OCI-LY1 (cell line): ENCODE measurements at regions not wholly inside any gene's neighbourhood (a gene's known extent, or its start where the extent isn't known, plus 50 kb on each side); places are given as distances from the start of the nearest gene placed in this dataset.

Experiments
- H2AFZ ChIP-seq: fragments of 200-600 bp; sonication (generic), shearing (Covaris generic); 2 replicates; pipeline ENCODE4 v1.6.0; 2014; ENCODE audit warnings: antibody characterized with exemption, mild to moderate bottlenecking, low read length
- H3F3A ChIP-seq: fragments of 200-600 bp; sonication (generic), shearing (Covaris generic); 2 replicates; pipeline ENCODE4 v1.6.0; 2014; ENCODE audit warnings: mild to moderate bottlenecking, antibody characterized with exemption, low read length, moderate library complexity; ENCODE audit not compliant: insufficient read depth
- H3K27ac ChIP-seq: fragments of 200-600 bp; sonication (generic); 2 replicates; pipeline ENCODE4 v1.5.1; 2014; ENCODE audit warnings: low read length, mixed run types, mild to moderate bottlenecking, low read depth; ENCODE audit not compliant: poor library complexity, severe bottlenecking
- H3K27me3 ChIP-seq: fragments of 200-600 bp; sonication (generic); 2 replicates; pipeline ENCODE4 v1.6.0; 2014; ENCODE audit warnings: antibody characterized with exemption, mild to moderate bottlenecking, low read length, moderate library complexity; ENCODE audit not compliant: insufficient read depth
- H3K36me3 ChIP-seq: fragments of 200-600 bp; sonication (generic); 2 replicates; pipeline ENCODE4 v1.6.1; 2014; ENCODE audit warnings: mild to moderate bottlenecking, antibody characterized with exemption, low read length, moderate library complexity, mixed read lengths; ENCODE audit not compliant: insufficient read depth
- H3K4me1 ChIP-seq: fragments of 200-600 bp; sonication (generic); 2 replicates; pipeline ENCODE4 v1.5.1; 2014; ENCODE audit warnings: mild to moderate bottlenecking, low read length, moderate library complexity; ENCODE audit not compliant: insufficient read depth, severe bottlenecking
- H3K4me2 ChIP-seq: fragments of 200-600 bp; sonication (generic), shearing (Covaris generic); 2 replicates; pipeline ENCODE4 v1.6.1; 2014; ENCODE audit warnings: low read length
- H3K4me3 ChIP-seq: fragments of 200-600 bp; sonication (generic); 2 replicates; pipeline ENCODE4 v1.5.1; 2014; ENCODE audit warnings: low read length, low read depth, mild to moderate bottlenecking, mixed read lengths; ENCODE audit not compliant: poor library complexity, severe bottlenecking
- H3K79me2 ChIP-seq: fragments of 200-600 bp; shearing (Covaris generic); 2 replicates; pipeline ENCODE4 v1.6.1; 2016; ENCODE audit warnings: mixed run types, low read length, mixed read lengths; ENCODE audit not compliant: insufficient read depth
- H3K9ac ChIP-seq: fragments of 200-600 bp; sonication (generic), shearing (Covaris generic); 2 replicates; pipeline ENCODE4 v1.6.1; 2014; ENCODE audit warnings: mild to moderate bottlenecking, low read length, mixed read lengths
- H3K9me2 ChIP-seq: fragments of 200-600 bp; sonication (generic), shearing (Covaris generic); 2 replicates; pipeline ENCODE4 v1.6.1; 2014; ENCODE audit warnings: low read depth, mild to moderate bottlenecking, low read length, mixed read lengths
- H3K9me3 ChIP-seq: fragments of 200-600 bp; shearing (Covaris generic); 2 replicates; pipeline ENCODE4 v1.6.1; 2014; ENCODE audit warnings: low read length, mixed read lengths
- H4K20me1 ChIP-seq: fragments of 200-600 bp; sonication (generic), shearing (Covaris generic); 2 replicates; pipeline ENCODE4 v1.6.0; 2016; ENCODE audit warnings: mild to moderate bottlenecking, low read length; ENCODE audit not compliant: insufficient read depth
- EZH2 ChIP-seq: fragments of 200-600 bp; sonication (generic), shearing (Covaris generic); IDR thresholded peaks from 2 replicates; pipeline ENCODE4 v1.8.0; 2017; ENCODE audit warnings: borderline replicate concordance, mixed run types, mild to moderate bottlenecking, antibody characterized with exemption, low read length, moderate library complexity, mixed read lengths
- TF ChIP-seq, protein P1 (sequence below): fragments of 200-600 bp; sonication (generic), shearing (Covaris generic); IDR thresholded peaks from 2 replicates; pipeline ENCODE4 v1.5.1; 2017; ENCODE audit warnings: mild to moderate bottlenecking, antibody characterized with exemption, low read length, moderate library complexity, mixed read lengths

DNA sequence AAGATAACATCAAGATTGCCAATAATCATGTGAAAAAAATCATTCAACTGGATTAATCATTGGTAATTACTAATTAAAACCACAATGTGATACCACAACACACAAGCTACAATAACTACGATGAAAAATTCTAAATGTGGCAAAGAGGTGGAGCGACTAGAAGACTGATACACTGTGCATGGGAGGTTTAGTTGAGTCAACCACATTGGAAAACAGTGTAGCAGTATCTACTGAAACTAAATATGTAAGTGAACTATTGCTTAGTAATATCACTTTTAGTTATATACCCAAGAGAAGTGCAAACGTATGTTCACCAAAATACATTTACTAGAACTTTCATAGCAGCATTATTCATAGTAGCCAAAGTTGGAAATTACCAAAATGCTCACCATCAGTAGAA lies 359.9 kb downstream of the ETS1 start:
- H3K4me3 ChIP-seq, result no peak overlapping the region
- H2AFZ ChIP-seq, result no peak overlapping the region
- H3K27ac ChIP-seq, result no peak overlapping the region
- no peaks in the 10 kb centered on the region for H3K9me2 ChIP-seq
- H3K9me3 ChIP-seq, result no peaks in the 10 kb centered on the region
- H3K4me1 ChIP-seq, result no peaks in the 10 kb centered on the region
- H4K20me1 ChIP-seq, result no peaks in the 10 kb centered on the region
- H3K36me3 ChIP-seq, result no peaks in the 10 kb centered on the region
- no peak overlapping the region for H3K9ac ChIP-seq
- H3F3A ChIP-seq, result no peaks in the 10 kb centered on the region
- H3K27me3 ChIP-seq, result no peaks in the 10 kb centered on the region
- TF ChIP-seq, protein P1, sequence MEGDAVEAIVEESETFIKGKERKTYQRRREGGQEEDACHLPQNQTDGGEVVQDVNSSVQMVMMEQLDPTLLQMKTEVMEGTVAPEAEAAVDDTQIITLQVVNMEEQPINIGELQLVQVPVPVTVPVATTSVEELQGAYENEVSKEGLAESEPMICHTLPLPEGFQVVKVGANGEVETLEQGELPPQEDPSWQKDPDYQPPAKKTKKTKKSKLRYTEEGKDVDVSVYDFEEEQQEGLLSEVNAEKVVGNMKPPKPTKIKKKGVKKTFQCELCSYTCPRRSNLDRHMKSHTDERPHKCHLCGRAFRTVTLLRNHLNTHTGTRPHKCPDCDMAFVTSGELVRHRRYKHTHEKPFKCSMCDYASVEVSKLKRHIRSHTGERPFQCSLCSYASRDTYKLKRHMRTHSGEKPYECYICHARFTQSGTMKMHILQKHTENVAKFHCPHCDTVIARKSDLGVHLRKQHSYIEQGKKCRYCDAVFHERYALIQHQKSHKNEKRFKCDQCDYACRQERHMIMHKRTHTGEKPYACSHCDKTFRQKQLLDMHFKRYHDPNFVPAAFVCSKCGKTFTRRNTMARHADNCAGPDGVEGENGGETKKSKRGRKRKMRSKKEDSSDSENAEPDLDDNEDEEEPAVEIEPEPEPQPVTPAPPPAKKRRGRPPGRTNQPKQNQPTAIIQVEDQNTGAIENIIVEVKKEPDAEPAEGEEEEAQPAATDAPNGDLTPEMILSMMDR, result no peak
- no peak for TF ChIP-seq EZH2
- H3K79me2 ChIP-seq, result no peaks in the 10 kb centered on the region
- no peak overlapping the region for H3K4me2 ChIP-seq

DNA sequence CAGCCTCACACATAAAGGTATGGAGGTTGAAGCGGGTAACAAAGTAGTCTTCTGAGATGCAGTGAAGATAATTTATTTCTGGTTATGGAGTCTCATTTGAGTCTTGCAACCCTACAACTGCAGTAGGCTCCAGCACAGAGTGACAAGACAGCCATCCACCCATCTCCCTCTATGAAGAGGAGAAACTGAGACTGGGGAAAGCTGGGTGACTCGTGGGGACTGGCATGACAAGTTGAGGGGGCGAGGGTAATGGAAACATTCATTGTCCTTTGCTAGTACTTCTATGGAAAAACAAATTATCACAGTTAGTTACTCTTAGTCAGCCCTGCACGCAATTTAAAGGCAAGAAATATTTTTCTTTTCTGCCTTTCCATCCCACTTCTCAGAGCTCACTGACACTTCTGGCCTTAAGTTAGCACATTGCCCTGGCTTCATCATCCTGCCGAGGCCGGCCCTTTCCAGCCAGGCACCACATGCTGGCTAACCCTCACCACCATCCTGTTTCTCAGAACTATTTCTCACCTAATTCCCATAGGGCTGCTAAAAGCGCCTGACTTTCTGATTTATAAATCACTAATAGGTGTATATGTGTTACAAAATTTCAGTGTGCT lies 361.1 kb downstream of the ETS1 start:
- Histone ChIP-seq H4K20me1 (no peaks in the 10 kb centered on the region), H3K27me3 (no peaks in the 10 kb centered on the region), H3K79me2 (no peaks in the 10 kb centered on the region), H3K4me1 (no peaks in the 10 kb centered on the region), H3K9me3 (no peaks in the 10 kb centered on the region), H3K4me3 (no peak overlapping the region), H3F3A (no peaks in the 10 kb centered on the region), H3K9ac (no peak overlapping the region), H3K4me2 (no peak overlapping the region), H3K27ac (no peak overlapping the region), H3K36me3 (no peaks in the 10 kb centered on the region), H3K9me2 (no peaks in the 10 kb centered on the region), H2AFZ (no peak overlapping the region)
- TF ChIP-seq, protein P1, result no peak
- TF ChIP-seq EZH2, result no peak

DNA sequence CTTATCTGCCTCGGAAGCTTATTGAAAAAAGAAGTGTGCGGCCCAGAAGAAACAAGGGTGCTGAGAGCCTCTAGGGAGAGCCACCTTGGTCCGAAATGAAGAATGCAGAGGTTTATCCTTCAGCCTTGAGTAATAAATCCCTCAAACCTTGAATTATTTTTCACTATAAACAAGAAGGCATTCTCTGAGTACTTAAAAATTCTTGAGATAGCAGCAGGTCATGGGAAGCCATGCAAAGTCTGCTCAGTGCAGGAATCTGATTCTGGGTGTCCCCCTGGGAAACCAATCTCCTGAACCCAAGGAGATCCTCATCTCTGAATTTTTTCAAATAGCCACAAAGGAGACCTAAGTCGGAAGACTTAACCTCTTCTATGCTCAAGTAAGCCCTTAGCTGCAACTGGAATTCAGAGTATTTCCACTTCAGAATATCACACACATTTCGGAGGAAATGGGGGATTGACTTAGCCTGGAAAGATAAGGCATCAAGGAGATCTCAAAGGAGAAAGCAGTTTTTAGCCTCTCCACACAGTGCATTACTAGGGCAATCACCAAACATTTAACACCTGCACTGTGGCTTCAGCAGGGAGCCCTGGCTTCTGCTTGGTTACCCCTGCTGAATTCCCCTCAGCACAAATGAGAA lies 365.0 kb downstream of the ETS1 start:
- Histone ChIP-seq H4K20me1 (no peaks in the 10 kb centered on the region), H3K4me1 (no peaks in the 10 kb centered on the region), H3K4me3 (no peak overlapping the region), H3K9me2 (no peaks in the 10 kb centered on the region), H2AFZ (no peak overlapping the region), H3K4me2 (no peak overlapping the region), H3K9ac (no peak overlapping the region), H3K9me3 (no peaks in the 10 kb centered on the region), H3F3A (no peaks in the 10 kb centered on the region), H3K36me3 (no peaks in the 10 kb centered on the region), H3K27ac (no peak overlapping the region), H3K79me2 (no peaks in the 10 kb centered on the region), H3K27me3 (no peaks in the 10 kb centered on the region)
- TF ChIP-seq EZH2, result no peak
- TF ChIP-seq, protein P1, result no peak
